Epithelial cell of esophagus (primary cell): ENCODE measurements at regions not wholly inside any gene's neighbourhood (a gene's known extent, or its start where the extent isn't known, plus 50 kb on each side); places are given as distances from the start of the nearest gene placed in this dataset.

ENCODE experiments used
- DNase-seq: peaks from one replicate; pipeline ENCODE4 v3.0.0; 2010; ENCODE audit warnings: low read depth
- H3K4me3 ChIP-seq: 2 replicates; pipeline ENCODE4 v1.5.1; 2011; ENCODE audit warnings: mild to moderate bottlenecking, low read length, control low read depth
- CTCF ChIP-seq: IDR thresholded peaks from 2 replicates; pipeline ENCODE4 v1.5.1; 2011; ENCODE audit warnings: low read depth, mild to moderate bottlenecking, low read length, control low read depth, inconsistent platforms; ENCODE audit not compliant: insufficient read depth; ENCODE audit errors: missing control alignments

GRCh38 chr2:217069263-217070042 lies 209.6 kb upstream of the TNP1 start:
- peak; percentile 50 for DNase-seq
- TF ChIP-seq CTCF, result no peak
- H3K4me3 ChIP-seq, result no peak overlapping the region

- H3K4me3 ChIP-seq, result no peak overlapping the region
- no peak for DNase-seq
- no peak for TF ChIP-seq CTCF
Observed at GRCh38 chr2:217068677-217069250, 208.9 kb upstream of the TNP1 start.

GRCh38 chr2:217067787-217068186 lies 207.9 kb upstream of the TNP1 start:
- TF ChIP-seq CTCF, result no peak

GRCh38 chr2:217066510-217067270 lies 206.8 kb upstream of the TNP1 start:
- no peak for TF ChIP-seq CTCF
- no peak for DNase-seq
- no peak overlapping the region for H3K4me3 ChIP-seq

More at GRCh38 chr2:217067787-217068186, 207.9 kb upstream of the TNP1 start:
- H3K4me3 ChIP-seq, result no peak overlapping the region
- DNase-seq, result no peak

GRCh38 chr2:217065695-217066405 lies 206.0 kb upstream of the TNP1 start:
- peak; percentile 82 for DNase-seq
- H3K4me3 ChIP-seq, result no peak overlapping the region

GRCh38 chr2:217065012-217065290 lies 205.1 kb upstream of the TNP1 start:
- DNase-seq, result no peak
- no peak overlapping the region for H3K4me3 ChIP-seq
- TF ChIP-seq CTCF, result no peak

More at GRCh38 chr2:217065695-217066405, 206.0 kb upstream of the TNP1 start:
- TF ChIP-seq CTCF, result no peak
